ENCODE measurements at regions not wholly inside any gene's neighbourhood (a gene's known extent, or its start where the extent isn't known, plus 50 kb on each side); places are given as distances from the start of the nearest gene placed in this dataset.

DNA sequence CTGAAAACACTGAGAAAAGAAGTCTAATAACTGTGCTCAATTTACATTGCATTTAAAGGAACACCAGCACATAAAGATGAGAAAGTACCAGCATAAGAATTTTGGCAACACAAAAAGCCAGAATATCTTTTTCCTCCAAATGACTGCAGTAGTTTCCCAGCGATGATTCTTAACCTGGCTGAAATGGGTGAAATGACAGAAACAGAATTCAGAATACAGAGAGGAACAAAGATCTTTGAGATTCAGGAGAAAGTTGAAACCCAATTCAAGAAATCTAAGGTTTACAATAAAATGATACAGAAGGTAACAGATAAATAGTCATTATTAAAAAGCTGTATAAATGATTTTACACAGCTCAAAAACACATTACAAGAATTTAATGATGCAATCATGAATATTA, 197.0 kb upstream of the EYS start:
- TF ChIP-seq, protein P1, sequence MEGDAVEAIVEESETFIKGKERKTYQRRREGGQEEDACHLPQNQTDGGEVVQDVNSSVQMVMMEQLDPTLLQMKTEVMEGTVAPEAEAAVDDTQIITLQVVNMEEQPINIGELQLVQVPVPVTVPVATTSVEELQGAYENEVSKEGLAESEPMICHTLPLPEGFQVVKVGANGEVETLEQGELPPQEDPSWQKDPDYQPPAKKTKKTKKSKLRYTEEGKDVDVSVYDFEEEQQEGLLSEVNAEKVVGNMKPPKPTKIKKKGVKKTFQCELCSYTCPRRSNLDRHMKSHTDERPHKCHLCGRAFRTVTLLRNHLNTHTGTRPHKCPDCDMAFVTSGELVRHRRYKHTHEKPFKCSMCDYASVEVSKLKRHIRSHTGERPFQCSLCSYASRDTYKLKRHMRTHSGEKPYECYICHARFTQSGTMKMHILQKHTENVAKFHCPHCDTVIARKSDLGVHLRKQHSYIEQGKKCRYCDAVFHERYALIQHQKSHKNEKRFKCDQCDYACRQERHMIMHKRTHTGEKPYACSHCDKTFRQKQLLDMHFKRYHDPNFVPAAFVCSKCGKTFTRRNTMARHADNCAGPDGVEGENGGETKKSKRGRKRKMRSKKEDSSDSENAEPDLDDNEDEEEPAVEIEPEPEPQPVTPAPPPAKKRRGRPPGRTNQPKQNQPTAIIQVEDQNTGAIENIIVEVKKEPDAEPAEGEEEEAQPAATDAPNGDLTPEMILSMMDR (IDR thresholded peaks at IDR 0.05) = no peak

DNA sequence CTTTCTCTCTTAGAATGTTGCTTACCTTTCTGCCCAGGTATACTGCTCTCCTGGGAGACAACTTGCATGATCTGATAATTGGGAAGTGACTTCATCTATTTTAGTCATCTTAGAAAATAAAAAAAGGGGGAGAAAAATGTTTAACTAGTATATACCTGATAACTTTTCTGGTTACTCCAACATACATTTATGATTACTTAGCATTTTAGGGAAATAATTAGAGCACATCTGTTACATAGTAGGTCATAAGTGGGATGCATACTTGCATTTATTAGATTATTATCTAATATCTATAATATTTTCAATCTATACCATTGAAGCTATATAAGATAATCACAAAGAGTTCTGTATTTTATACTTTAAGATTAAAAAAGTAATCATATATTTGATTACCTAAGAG, 193.9 kb upstream of the EYS start:
- TF ChIP-seq, protein P1 (IDR thresholded peaks at IDR 0.05) = no peak

DNA sequence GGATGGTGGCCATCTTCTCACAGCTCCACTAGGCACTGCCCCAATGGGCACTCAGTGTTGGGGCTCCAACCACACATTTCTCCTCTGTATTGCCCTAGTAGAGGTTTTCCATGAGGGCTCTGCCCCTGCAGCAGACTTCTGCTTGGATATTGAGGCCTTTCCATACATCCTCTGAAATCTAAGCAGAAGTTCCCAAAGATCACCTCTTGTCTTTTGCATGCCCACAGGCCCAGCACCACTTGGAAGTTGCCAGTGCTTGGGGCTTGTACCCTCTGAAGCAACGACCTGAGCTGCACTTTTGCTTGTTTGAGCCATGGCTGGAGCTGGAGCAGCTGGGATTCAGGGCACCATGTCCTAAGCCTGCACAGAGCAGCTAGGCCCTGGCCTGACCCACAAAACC, 189.1 kb upstream of the EYS start:
- TF ChIP-seq, protein P1 (IDR thresholded peaks at IDR 0.05) = no peak

DNA sequence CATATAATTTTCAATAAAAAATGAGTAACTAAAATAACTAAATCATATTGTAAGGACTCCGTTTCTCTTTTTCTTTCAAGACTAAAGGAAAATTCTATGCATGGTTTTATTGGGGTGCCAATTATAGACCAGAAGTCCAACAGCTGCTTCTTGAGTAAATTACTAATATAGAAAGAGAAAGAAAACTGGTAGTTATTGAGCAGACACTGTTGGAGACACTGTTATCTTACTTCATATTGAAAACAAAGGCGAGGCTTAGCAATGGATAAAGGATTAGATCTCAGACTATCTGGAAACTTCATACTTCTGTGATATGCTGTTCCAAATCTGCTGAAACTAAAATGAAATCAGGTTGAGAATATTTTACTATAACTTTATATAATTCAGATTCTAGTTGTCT, 169.6 kb upstream of the EYS start:
- TF ChIP-seq, protein P1 (IDR thresholded peaks at IDR 0.05) = no peak

DNA sequence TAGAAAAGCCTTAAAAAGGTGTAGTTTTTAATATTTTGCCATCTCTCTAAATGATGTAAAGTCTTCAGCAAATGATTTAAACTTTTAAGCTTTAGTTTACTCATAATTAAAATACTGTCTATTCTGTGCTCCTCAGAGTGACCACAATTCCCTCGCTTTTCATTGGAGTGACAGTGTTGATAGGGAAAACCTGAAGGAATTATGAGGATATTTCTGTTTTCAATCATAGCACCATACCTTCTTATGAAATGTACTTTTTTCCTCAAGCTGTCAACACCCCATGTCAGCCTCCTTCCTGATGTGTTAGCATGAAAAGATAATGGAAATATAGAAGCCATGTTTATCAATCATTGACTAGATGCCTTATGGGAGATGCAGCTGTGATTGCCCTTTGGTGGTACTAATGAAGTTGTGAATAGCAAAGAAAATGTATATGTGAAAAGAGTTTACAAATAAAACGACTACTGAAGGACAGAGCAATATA, 145.4 kb upstream of the EYS start:
- TF ChIP-seq, protein P1 (IDR thresholded peaks at IDR 0.05) = no peak

DNA sequence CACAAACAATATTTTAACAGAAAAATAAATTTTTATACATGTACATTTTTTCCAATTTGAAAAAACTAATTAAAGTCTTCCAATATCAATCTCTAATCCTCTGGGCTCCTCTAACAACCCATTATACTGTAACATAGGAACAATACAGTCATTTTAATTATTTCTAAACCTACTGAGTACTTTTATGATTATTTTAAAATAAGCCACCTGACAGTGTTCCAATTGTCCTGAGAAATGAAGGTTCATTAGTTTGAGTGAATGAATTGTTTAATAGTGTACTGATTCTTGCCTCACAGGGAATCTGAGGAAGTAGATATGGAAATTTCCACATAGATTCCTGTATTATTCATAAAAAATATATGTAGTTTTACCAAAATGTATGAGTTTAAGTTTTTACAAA, 123.1 kb upstream of the EYS start:
- TF ChIP-seq, protein P1 (IDR thresholded peaks at IDR 0.05) = no peak

DNA sequence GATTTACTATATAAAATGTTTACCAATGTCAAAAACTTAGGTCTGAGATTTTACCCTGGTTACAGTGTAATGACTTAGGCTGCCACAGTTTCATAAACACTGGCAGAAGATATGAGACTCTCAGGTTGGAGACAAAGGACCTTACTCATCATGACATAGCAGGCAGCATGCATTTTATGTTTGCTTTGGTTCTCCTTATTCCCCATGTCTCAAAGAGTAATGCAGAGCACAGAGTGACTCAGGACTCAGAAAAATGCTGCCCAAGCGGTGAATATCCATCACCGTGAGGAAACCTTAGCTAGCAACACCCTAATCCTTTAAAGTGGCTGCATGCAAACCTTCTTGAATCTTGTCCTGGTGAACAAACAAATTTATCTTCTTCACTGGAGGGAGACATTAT, 112.1 kb upstream of the EYS start:
- TF ChIP-seq, protein P1 (IDR thresholded peaks at IDR 0.05) = no peak

DNA sequence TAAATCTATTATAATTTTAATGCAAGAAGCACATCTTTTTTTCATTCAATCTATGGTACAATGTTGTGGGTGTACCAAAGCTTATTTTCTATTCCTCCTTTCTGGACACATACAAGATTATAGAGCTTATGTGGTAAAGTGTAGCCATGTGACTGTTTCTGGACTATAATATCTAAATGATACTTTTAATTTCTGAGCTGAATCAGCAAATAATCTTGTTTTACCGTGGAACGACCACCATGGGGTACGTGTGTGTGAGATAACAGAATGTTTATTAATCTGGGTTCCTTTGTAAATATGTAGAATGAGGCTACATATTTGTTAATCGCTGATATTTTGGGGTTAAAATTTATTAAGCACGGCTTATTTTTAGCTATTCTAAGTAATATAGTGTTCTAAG, 111.5 kb upstream of the EYS start:
- TF ChIP-seq, protein P1 (IDR thresholded peaks at IDR 0.05) = no peak

Measured in LNCAP (cell line).